Body of pancreas (tissue), 4 donors: ENCODE measurements at regions not wholly inside any gene's neighbourhood (a gene's known extent, or its start where the extent isn't known, plus 50 kb on each side); places are given as distances from the start of the nearest gene placed in this dataset.

ENCODE experiments used
- ATAC-seq: fragments of 150-250 bp; one replicate; pipeline ENCODE4 v1.9.1; 2016
- DNase-seq, 4 donors: peaks; one replicate each; pipeline ENCODE4 v3.0.0-alpha.2; 2019
- H3K27ac ChIP-seq, 4 donors: fragments of 200-600 bp; sonication (generic); 1 replicate in 3 of 4; 2 replicates in 1 of 4; pipeline versions ENCODE4 v1.5.1 to v1.6.1; 2016 to 2019; ENCODE audit warnings: mild to moderate bottlenecking in 1 of 4, mixed read lengths in 1 of 4, moderate library complexity in 1 of 4
- H3K27me3 ChIP-seq, 2 donors: fragments of 200-600 bp; sonication (generic); one replicate each; pipeline ENCODE4 v1.6.0; 2016; ENCODE audit warnings: mild to moderate bottlenecking in 1 of 2
- H3K36me3 ChIP-seq, 2 donors: fragments of 200-600 bp; sonication (generic); replicated peaks in 1 of 2; 2 replicates each; pipeline ENCODE4 v1.5.1; 2016; ENCODE audit warnings: low read depth in 2 of 2; ENCODE audit not compliant: insufficient read depth in 1 of 2
- H3K4me1 ChIP-seq: fragments of 200-600 bp; sonication (generic); one replicate; pipeline ENCODE4 v1.6.0; 2016
- H3K4me3 ChIP-seq, 2 donors: fragments of 200-600 bp; sonication (generic); 1 replicate in 1 of 2; 2 replicates in 1 of 2; pipeline ENCODE4 v1.5.1; 2016 to 2019
- H3K9me3 ChIP-seq, 3 donors: fragments of 200-600 bp; sonication (generic); 1 replicate in 2 of 3; 2 replicates in 1 of 3; pipeline ENCODE4 v1.5.1; 2016
- POLR2A ChIP-seq, 3 donors: fragments of 450-650 bp; IDR thresholded peaks; one replicate each; pipeline ENCODE4 v1.6.1; 2016; ENCODE audit warnings: antibody characterized with exemption in 3 of 3, mild to moderate bottlenecking in 2 of 3
- WGBS, 2 donors: methylation state at CpG; one replicate each; pipeline ENCODE4 v1.1.5; 2017; 5-methylcytosine and 5-hydroxymethylcytosine counted together
- intact Hi-C: fragments of 100-400 bp; cut with DNase I; formaldehyde crosslinking; loops from one replicate; pipeline ENCODE4 v1.15.1; 2023
- TF ChIP-seq, protein P1 (sequence below), 7 experiments: fragments of 450-650 bp in 4 of 7; fragments of 200-600 bp in 3 of 7; sonication (generic) in 3 of 7; IDR thresholded peaks; one replicate each; pipeline ENCODE4 v1.5.1; 2016 to 2019; ENCODE audit warnings: antibody characterized with exemption in 7 of 7

GRCh38 chr5:77560677-77561263, 68.7 kb upstream of the WDR41 start:
- Histone ChIP-seq H3K4me3 (no peak overlapping the region), H3K9me3 (no peaks in the 10 kb centered on the region), H3K27ac (no peak overlapping the region), H3K4me1 (no peaks in the 10 kb centered on the region), H3K36me3 (no peaks in the 10 kb centered on the region), H3K27me3 (no peaks in the 10 kb centered on the region)
- intact Hi-C loops = no loop called here
- WGBS, 2 donors = 0% methylated on average over 1 of the region's 1 CpG
- ATAC-seq (no peak), DNase-seq (no peak)
- no peak for TF ChIP-seq POLR2A (IDR thresholded peaks at IDR 0.05)
- TF ChIP-seq, protein P1, sequence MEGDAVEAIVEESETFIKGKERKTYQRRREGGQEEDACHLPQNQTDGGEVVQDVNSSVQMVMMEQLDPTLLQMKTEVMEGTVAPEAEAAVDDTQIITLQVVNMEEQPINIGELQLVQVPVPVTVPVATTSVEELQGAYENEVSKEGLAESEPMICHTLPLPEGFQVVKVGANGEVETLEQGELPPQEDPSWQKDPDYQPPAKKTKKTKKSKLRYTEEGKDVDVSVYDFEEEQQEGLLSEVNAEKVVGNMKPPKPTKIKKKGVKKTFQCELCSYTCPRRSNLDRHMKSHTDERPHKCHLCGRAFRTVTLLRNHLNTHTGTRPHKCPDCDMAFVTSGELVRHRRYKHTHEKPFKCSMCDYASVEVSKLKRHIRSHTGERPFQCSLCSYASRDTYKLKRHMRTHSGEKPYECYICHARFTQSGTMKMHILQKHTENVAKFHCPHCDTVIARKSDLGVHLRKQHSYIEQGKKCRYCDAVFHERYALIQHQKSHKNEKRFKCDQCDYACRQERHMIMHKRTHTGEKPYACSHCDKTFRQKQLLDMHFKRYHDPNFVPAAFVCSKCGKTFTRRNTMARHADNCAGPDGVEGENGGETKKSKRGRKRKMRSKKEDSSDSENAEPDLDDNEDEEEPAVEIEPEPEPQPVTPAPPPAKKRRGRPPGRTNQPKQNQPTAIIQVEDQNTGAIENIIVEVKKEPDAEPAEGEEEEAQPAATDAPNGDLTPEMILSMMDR (IDR thresholded peaks at IDR 0.05) = peak; percentile 23 to 57 (median 50)

DNA sequence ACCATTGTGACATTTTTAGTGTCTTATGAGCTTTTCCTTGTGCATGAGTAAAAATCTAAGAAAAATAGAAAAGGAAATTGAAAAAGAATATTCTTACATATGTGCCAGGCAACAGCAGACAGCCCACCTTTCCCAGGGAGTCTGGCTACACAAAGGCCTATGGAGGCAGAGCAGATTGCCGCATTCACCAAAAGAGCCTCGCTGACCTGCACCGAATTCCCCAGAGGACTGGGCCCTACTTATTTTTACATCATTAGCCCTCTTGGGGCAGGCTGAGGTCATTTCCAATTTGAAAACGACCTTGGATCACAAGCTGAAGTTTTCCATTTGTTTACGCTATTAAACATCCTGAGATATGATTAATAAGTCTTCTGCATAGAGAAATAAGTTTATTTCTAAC, 66.2 kb upstream of the WDR41 start:
- Histone ChIP-seq H3K4me1 (no peaks in the 10 kb centered on the region), H3K27ac (no peak overlapping the region), H3K9me3 (no peaks in the 10 kb centered on the region), H3K4me3 (no peak overlapping the region), H3K27me3 (no peaks in the 10 kb centered on the region), H3K36me3 (no peaks in the 10 kb centered on the region)
- ATAC-seq (no peak), DNase-seq (no peak)
- WGBS, 2 donors = 51 to 61% methylated on average over 5 of the region's 5 CpGs
- intact Hi-C loops = no loop called here
- no peak for TF ChIP-seq POLR2A (IDR thresholded peaks at IDR 0.05)
- TF ChIP-seq, protein P1 (IDR thresholded peaks at IDR 0.05) = no peak

DNA sequence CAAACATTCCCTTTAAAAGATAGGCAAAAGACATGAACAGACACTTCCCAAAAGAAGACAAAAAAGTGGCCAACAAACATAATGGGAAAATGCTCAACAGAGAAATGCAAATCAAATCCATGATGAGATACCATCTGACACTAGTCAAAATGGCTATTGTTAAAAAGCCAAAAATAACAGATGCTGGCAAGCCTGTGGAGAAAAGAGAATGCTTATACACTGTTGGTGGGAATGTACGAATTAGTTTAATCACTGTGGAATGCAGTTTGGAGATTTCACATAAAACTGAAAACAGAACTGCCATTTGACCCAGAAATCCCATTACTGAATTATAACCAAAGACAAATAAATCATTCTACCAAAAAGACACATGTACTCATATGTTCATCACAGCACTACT, 58.3 kb upstream of the WDR41 start:
- ATAC-seq (no peak), DNase-seq (no peak)
- Histone ChIP-seq H3K27me3 (no peaks in the 10 kb centered on the region), H3K36me3 (no peaks in the 10 kb centered on the region), H3K4me3 (no peak overlapping the region), H3K4me1 (no peaks in the 10 kb centered on the region), H3K9me3 (no peaks in the 10 kb centered on the region), H3K27ac (no peak overlapping the region)
- TF ChIP-seq, protein P1 (IDR thresholded peaks at IDR 0.05) = no peak
- TF ChIP-seq POLR2A (IDR thresholded peaks at IDR 0.05) = no peak
- WGBS, 2 donors = 54 to 55% methylated on average over 1 of the region's 1 CpG
- intact Hi-C loops = no loop called here

GRCh38 chr5:77545285-77545684, 53.2 kb upstream of the WDR41 start:
- H3K4me1 ChIP-seq = no peaks in the 10 kb centered on the region
- no peaks in the 10 kb centered on the region for H3K9me3 ChIP-seq
- WGBS, 2 donors = 86 to 91% methylated on average over 12 of the region's 12 CpGs
- no peak overlapping the region for H3K27ac ChIP-seq
- H3K27me3 ChIP-seq = no peaks in the 10 kb centered on the region
- no peak overlapping the region for H3K4me3 ChIP-seq
- H3K36me3 ChIP-seq = no peaks in the 10 kb centered on the region
- ATAC-seq (no peak), DNase-seq (no peak)
- TF ChIP-seq POLR2A (IDR thresholded peaks at IDR 0.05) = no peak
- TF ChIP-seq, protein P1 (IDR thresholded peaks at IDR 0.05) = no peak
- intact Hi-C loops = no loop called here
